HEK293 (cell line): ENCODE measurements at regions not wholly inside any gene's neighbourhood (a gene's known extent, or its start where the extent isn't known, plus 50 kb on each side); places are given as distances from the start of the nearest gene placed in this dataset.

ENCODE experiments used
- KLF9 ChIP-seq: fragments of 450-650 bp; formaldehyde crosslinking; IDR thresholded peaks from 2 replicates; pipeline ENCODE4 v1.5.1; 2016; ENCODE audit warnings: missing biosample characterization, missing genetic modification characterization, low read depth
- REST ChIP-seq: fragments of 450-650 bp; formaldehyde crosslinking; IDR thresholded peaks from 2 replicates; pipeline ENCODE4 v1.5.1; 2016; ENCODE audit warnings: missing biosample characterization, missing genetic modification characterization
- ZBTB17 ChIP-seq: fragments of 450-650 bp; formaldehyde crosslinking; IDR thresholded peaks from 2 replicates; pipeline ENCODE4 v1.5.1; 2016; ENCODE audit warnings: missing biosample characterization, missing genetic modification characterization
- ZBTB48 ChIP-seq: fragments of 450-650 bp; formaldehyde crosslinking; IDR thresholded peaks from 2 replicates; pipeline ENCODE4 v1.5.1; 2016; ENCODE audit warnings: missing biosample characterization, missing genetic modification characterization
- ZNF404 ChIP-seq: fragments of 450-650 bp; formaldehyde crosslinking; IDR thresholded peaks from 2 replicates; pipeline ENCODE4 v1.5.1; 2017; ENCODE audit warnings: missing biosample characterization, missing genetic modification characterization
- ZNF530 ChIP-seq: fragments of 450-650 bp; formaldehyde crosslinking; IDR thresholded peaks from 2 replicates; pipeline ENCODE4 v1.5.1; 2016; ENCODE audit warnings: low read depth, missing biosample characterization, missing genetic modification characterization
- ZNF549 ChIP-seq: fragments of 450-650 bp; IDR thresholded peaks from 2 replicates; pipeline ENCODE4 v1.5.1; 2018; ENCODE audit warnings: missing biosample characterization, missing genetic modification characterization, mild to moderate bottlenecking, inconsistent platforms, moderate library complexity
- ZNF629 ChIP-seq: fragments of 450-650 bp; formaldehyde crosslinking; IDR thresholded peaks from 2 replicates; pipeline ENCODE4 v1.5.1; 2017; ENCODE audit warnings: missing biosample characterization, missing genetic modification characterization
- TF ChIP-seq, protein P1 (sequence below): fragments of 450-650 bp; formaldehyde crosslinking; IDR thresholded peaks from 2 replicates; pipeline ENCODE4 v1.5.1; 2016; ENCODE audit warnings: missing biosample characterization, missing genetic modification characterization, low read depth
- TF ChIP-seq, protein P2 (sequence below): fragments of 450-650 bp; formaldehyde crosslinking; IDR thresholded peaks from 2 replicates; pipeline ENCODE4 v1.5.1; 2016; ENCODE audit warnings: missing biosample characterization, missing genetic modification characterization
- TF ChIP-seq, protein P3 (sequence below): fragments of 450-650 bp; formaldehyde crosslinking; IDR thresholded peaks from 2 replicates; pipeline ENCODE4 v1.5.1; 2016; ENCODE audit warnings: missing biosample characterization, missing genetic modification characterization, low read depth

GRCh38 chr11:70597006-70597555 lies 198.8 kb downstream of the CTTN start:
- TF ChIP-seq ZNF404 (tag by site-specific recombination) (no peak), KLF9 (tag by site-specific recombination) (no peak), ZNF530 (no peak), ZBTB17 (tag by site-specific recombination) (no peak), ZNF549 (tag by site-specific recombination) (no peak), ZBTB48 (tag by site-specific recombination) (no peak), ZNF629 (tag by site-specific recombination) (no peak), REST (tag by site-specific recombination) (no peak)
- TF ChIP-seq, protein P1, sequence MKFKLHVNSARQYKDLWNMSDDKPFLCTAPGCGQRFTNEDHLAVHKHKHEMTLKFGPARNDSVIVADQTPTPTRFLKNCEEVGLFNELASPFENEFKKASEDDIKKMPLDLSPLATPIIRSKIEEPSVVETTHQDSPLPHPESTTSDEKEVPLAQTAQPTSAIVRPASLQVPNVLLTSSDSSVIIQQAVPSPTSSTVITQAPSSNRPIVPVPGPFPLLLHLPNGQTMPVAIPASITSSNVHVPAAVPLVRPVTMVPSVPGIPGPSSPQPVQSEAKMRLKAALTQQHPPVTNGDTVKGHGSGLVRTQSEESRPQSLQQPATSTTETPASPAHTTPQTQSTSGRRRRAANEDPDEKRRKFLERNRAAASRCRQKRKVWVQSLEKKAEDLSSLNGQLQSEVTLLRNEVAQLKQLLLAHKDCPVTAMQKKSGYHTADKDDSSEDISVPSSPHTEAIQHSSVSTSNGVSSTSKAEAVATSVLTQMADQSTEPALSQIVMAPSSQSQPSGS (tag by site-specific recombination): no peak
- TF ChIP-seq, protein P2, sequence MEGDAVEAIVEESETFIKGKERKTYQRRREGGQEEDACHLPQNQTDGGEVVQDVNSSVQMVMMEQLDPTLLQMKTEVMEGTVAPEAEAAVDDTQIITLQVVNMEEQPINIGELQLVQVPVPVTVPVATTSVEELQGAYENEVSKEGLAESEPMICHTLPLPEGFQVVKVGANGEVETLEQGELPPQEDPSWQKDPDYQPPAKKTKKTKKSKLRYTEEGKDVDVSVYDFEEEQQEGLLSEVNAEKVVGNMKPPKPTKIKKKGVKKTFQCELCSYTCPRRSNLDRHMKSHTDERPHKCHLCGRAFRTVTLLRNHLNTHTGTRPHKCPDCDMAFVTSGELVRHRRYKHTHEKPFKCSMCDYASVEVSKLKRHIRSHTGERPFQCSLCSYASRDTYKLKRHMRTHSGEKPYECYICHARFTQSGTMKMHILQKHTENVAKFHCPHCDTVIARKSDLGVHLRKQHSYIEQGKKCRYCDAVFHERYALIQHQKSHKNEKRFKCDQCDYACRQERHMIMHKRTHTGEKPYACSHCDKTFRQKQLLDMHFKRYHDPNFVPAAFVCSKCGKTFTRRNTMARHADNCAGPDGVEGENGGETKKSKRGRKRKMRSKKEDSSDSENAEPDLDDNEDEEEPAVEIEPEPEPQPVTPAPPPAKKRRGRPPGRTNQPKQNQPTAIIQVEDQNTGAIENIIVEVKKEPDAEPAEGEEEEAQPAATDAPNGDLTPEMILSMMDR: no peak
- TF ChIP-seq, protein P3, sequence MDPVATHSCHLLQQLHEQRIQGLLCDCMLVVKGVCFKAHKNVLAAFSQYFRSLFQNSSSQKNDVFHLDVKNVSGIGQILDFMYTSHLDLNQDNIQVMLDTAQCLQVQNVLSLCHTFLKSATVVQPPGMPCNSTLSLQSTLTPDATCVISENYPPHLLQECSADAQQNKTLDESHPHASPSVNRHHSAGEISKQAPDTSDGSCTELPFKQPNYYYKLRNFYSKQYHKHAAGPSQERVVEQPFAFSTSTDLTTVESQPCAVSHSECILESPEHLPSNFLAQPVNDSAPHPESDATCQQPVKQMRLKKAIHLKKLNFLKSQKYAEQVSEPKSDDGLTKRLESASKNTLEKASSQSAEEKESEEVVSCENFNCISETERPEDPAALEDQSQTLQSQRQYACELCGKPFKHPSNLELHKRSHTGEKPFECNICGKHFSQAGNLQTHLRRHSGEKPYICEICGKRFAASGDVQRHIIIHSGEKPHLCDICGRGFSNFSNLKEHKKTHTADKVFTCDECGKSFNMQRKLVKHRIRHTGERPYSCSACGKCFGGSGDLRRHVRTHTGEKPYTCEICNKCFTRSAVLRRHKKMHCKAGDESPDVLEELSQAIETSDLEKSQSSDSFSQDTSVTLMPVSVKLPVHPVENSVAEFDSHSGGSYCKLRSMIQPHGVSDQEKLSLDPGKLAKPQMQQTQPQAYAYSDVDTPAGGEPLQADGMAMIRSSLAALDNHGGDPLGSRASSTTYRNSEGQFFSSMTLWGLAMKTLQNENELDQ: no peak
